Skeletal muscle satellite cell (primary cell): ENCODE measurements at regions not wholly inside any gene's neighbourhood (a gene's known extent, or its start where the extent isn't known, plus 50 kb on each side); places are given as distances from the start of the nearest gene placed in this dataset.

ENCODE experiments used
- H3K27me3 ChIP-seq: 2 replicates; pipeline ENCODE4 v1.7.0; 2013; ENCODE audit warnings: low read length; ENCODE audit not compliant: control insufficient read depth, insufficient read depth
- H3K36me3 ChIP-seq: 2 replicates; pipeline ENCODE4 v1.7.0; 2013; ENCODE audit warnings: mild to moderate bottlenecking, control low read depth, low read length; ENCODE audit not compliant: insufficient read depth
- H3K4me1 ChIP-seq: 2 replicates; pipeline ENCODE4 v1.7.0; 2013; ENCODE audit warnings: low read length; ENCODE audit not compliant: control insufficient read depth, insufficient read depth
- H3K4me2 ChIP-seq: 2 replicates; pipeline ENCODE4 v1.7.0; 2013; ENCODE audit warnings: mild to moderate bottlenecking, low read length
- H3K4me3 ChIP-seq: 2 replicates; pipeline ENCODE4 v1.7.0; 2013; ENCODE audit warnings: low read length
- H3K9ac ChIP-seq: 2 replicates; pipeline ENCODE4 v1.7.0; 2013; ENCODE audit warnings: mild to moderate bottlenecking, low read depth, low read length, moderate library complexity
- H3K9me3 ChIP-seq: replicated peaks from 2 replicates; pipeline ENCODE4 v1.7.0; 2013; ENCODE audit warnings: mild to moderate bottlenecking, control low read depth, low read length

- no peak overlapping the region for H3K4me3 ChIP-seq
Measured at GRCh38 chr7:25565949-25566348, 337.7 kb upstream of the NPVF start.

GRCh38 chr7:25567430-25567829, 339.1 kb upstream of the NPVF start:
- Histone ChIP-seq H3K4me3 (no peak overlapping the region), H3K36me3 (no peaks in the 10 kb centered on the region), H3K27me3 (peaks cover 10% of the 10 kb centered on the region), H3K4me1 (no peaks in the 10 kb centered on the region), H3K9ac (no peak overlapping the region), H3K9me3 (no peaks in the 10 kb centered on the region), H3K4me2 (no peak overlapping the region)

More at GRCh38 chr7:25565949-25566348, 337.7 kb upstream of the NPVF start:
- no peaks in the 10 kb centered on the region for H3K36me3 ChIP-seq
- H3K4me1 ChIP-seq, result no peaks in the 10 kb centered on the region
- no peaks in the 10 kb centered on the region for H3K9me3 ChIP-seq
- H3K27me3 ChIP-seq, result peaks cover 23% of the 10 kb centered on the region
- H3K4me2 ChIP-seq, result peak overlapping the region; percentile 61
- H3K9ac ChIP-seq, result no peak overlapping the region

- H3K36me3 ChIP-seq, result no peaks in the 10 kb centered on the region
- H3K4me1 ChIP-seq, result no peaks in the 10 kb centered on the region
Measured at GRCh38 chr7:25569765-25570164, 341.5 kb upstream of the NPVF start.

GRCh38 chr7:25572423-25572822, 344.1 kb upstream of the NPVF start:
- H3K4me1 ChIP-seq, result no peaks in the 10 kb centered on the region
- H3K9me3 ChIP-seq, result no peaks in the 10 kb centered on the region
- no peak overlapping the region for H3K9ac ChIP-seq
- peaks cover 4% of the 10 kb centered on the region for H3K27me3 ChIP-seq
- H3K4me3 ChIP-seq, result no peak overlapping the region
- H3K36me3 ChIP-seq, result no peaks in the 10 kb centered on the region
- no peak overlapping the region for H3K4me2 ChIP-seq

More at GRCh38 chr7:25569765-25570164, 341.5 kb upstream of the NPVF start:
- H3K9ac ChIP-seq, result no peak overlapping the region
- H3K9me3 ChIP-seq, result no peaks in the 10 kb centered on the region
- peaks cover 8% of the 10 kb centered on the region for H3K27me3 ChIP-seq
- H3K4me2 ChIP-seq, result no peak overlapping the region
- no peak overlapping the region for H3K4me3 ChIP-seq

GRCh38 chr7:25574828-25575227, 346.5 kb upstream of the NPVF start:
- H3K9me3 ChIP-seq, result no peaks in the 10 kb centered on the region
- H3K4me3 ChIP-seq, result no peak overlapping the region
- no peaks in the 10 kb centered on the region for H3K4me1 ChIP-seq
- peaks cover 4% of the 10 kb centered on the region for H3K27me3 ChIP-seq
- no peak overlapping the region for H3K4me2 ChIP-seq
- H3K36me3 ChIP-seq, result no peaks in the 10 kb centered on the region
- H3K9ac ChIP-seq, result no peak overlapping the region

- H3K9me3 ChIP-seq, result no peaks in the 10 kb centered on the region
- no peak overlapping the region for H3K4me2 ChIP-seq
- no peaks in the 10 kb centered on the region for H3K4me1 ChIP-seq
Measured at GRCh38 chr7:25575634-25576033, 347.3 kb upstream of the NPVF start.

GRCh38 chr7:25578991-25579777, 350.9 kb upstream of the NPVF start:
- H3K27me3 ChIP-seq, result no peaks in the 10 kb centered on the region
- H3K4me3 ChIP-seq, result no peak overlapping the region
- H3K9me3 ChIP-seq, result no peaks in the 10 kb centered on the region
- H3K4me1 ChIP-seq, result no peaks in the 10 kb centered on the region
- H3K36me3 ChIP-seq, result no peaks in the 10 kb centered on the region
- H3K4me2 ChIP-seq, result no peak overlapping the region
- H3K9ac ChIP-seq, result no peak overlapping the region

More at GRCh38 chr7:25575634-25576033, 347.3 kb upstream of the NPVF start:
- H3K36me3 ChIP-seq, result no peaks in the 10 kb centered on the region
- peaks cover 4% of the 10 kb centered on the region for H3K27me3 ChIP-seq
- no peak overlapping the region for H3K4me3 ChIP-seq
- H3K9ac ChIP-seq, result no peak overlapping the region

GRCh38 chr7:25579778-25580075, 351.4 kb upstream of the NPVF start:
- Histone ChIP-seq H3K4me2 (no peak overlapping the region), H3K36me3 (no peaks in the 10 kb centered on the region)

GRCh38 chr7:25580141-25580540, 351.9 kb upstream of the NPVF start:
- H3K27me3 ChIP-seq, result no peaks in the 10 kb centered on the region
- H3K4me3 ChIP-seq, result no peak overlapping the region
- no peaks in the 10 kb centered on the region for H3K4me1 ChIP-seq
- no peak overlapping the region for H3K4me2 ChIP-seq
- no peak overlapping the region for H3K9ac ChIP-seq
- H3K9me3 ChIP-seq, result no peaks in the 10 kb centered on the region
- no peaks in the 10 kb centered on the region for H3K36me3 ChIP-seq

More at GRCh38 chr7:25579778-25580075, 351.4 kb upstream of the NPVF start:
- no peaks in the 10 kb centered on the region for H3K27me3 ChIP-seq
- no peaks in the 10 kb centered on the region for H3K4me1 ChIP-seq
- H3K9me3 ChIP-seq, result no peaks in the 10 kb centered on the region
- H3K4me3 ChIP-seq, result no peak overlapping the region
- no peak overlapping the region for H3K9ac ChIP-seq

- H3K4me2 ChIP-seq, result no peak overlapping the region
- H3K27me3 ChIP-seq, result peaks cover 1% of the 10 kb centered on the region
- H3K4me3 ChIP-seq, result no peak overlapping the region
- no peaks in the 10 kb centered on the region for H3K36me3 ChIP-seq
- H3K9ac ChIP-seq, result no peak overlapping the region
- H3K9me3 ChIP-seq, result no peaks in the 10 kb centered on the region
- H3K4me1 ChIP-seq, result no peaks in the 10 kb centered on the region
Measured at GRCh38 chr7:25583621-25584020, 355.3 kb upstream of the NPVF start.

GRCh38 chr7:25584112-25584938, 356.0 kb upstream of the NPVF start:
- H3K27me3 ChIP-seq, result peaks cover 6% of the 10 kb centered on the region
- no peaks in the 10 kb centered on the region for H3K9me3 ChIP-seq
- no peaks in the 10 kb centered on the region for H3K36me3 ChIP-seq
- no peak overlapping the region for H3K4me3 ChIP-seq
- no peak overlapping the region for H3K4me2 ChIP-seq
- no peaks in the 10 kb centered on the region for H3K4me1 ChIP-seq
- H3K9ac ChIP-seq, result no peak overlapping the region
